Ovary (tissue), 7 donors: ENCODE measurements at regions not wholly inside any gene's neighbourhood (a gene's known extent, or its start where the extent isn't known, plus 50 kb on each side); places are given as distances from the start of the nearest gene placed in this dataset.
"Not testable (repeated sequence)": the region's sequence is repeated elsewhere in the genome, so short reads cannot be mapped to it uniquely, and the experiment has no call there.

Source experiments
- DNase-seq, 5 donors: peaks; one replicate each; pipeline ENCODE4 v3.0.0-alpha.2; 2019 to 2020
- H3K27ac ChIP-seq, 2 donors: fragments of 200-600 bp; one replicate each; pipeline versions ENCODE4 v1.5.1 to v1.8.0; 2019 to 2022
- H3K27me3 ChIP-seq: fragments of 200-600 bp; one replicate; pipeline ENCODE4 v1.8.0; 2022
- H3K36me3 ChIP-seq: fragments of 200-600 bp; sonication (generic); one replicate; pipeline ENCODE4 v1.5.1; 2019
- H3K4me1 ChIP-seq: one replicate; pipeline ENCODE4 v1.8.1; 2013; ENCODE audit warnings: mild to moderate bottlenecking, moderate library complexity; ENCODE audit not compliant: insufficient read depth
- H3K4me3 ChIP-seq: fragments of 200-600 bp; sonication (generic); one replicate; pipeline ENCODE4 v1.5.1; 2017
- H3K9me3 ChIP-seq, 2 donors: fragments of 200-600 bp in 1 of 2; sonication (generic) in 1 of 2; one replicate each; pipeline versions ENCODE4 v1.5.1 to v1.8.1; 2013 to 2019; ENCODE audit warnings: mild to moderate bottlenecking in 1 of 2, moderate library complexity in 1 of 2
- CTCF ChIP-seq, 3 donors: fragments of 450-650 bp in 2 of 3; fragments of 200-600 bp in 1 of 3; IDR thresholded peaks; one replicate each; pipeline versions ENCODE4 v1.5.1 to v1.8.0; 2016 to 2022; ENCODE audit warnings: antibody characterized with exemption in 3 of 3, mild to moderate bottlenecking in 1 of 3
- EP300 ChIP-seq: sonication (generic); formaldehyde crosslinking; IDR thresholded peaks from one replicate; pipeline ENCODE4 v1.6.1; 2017; ENCODE audit warnings: antibody characterized with exemption
- POLR2A ChIP-seq: fragments of 450-650 bp; IDR thresholded peaks from one replicate; pipeline ENCODE4 v1.6.1; 2017; ENCODE audit warnings: antibody characterized with exemption, mild to moderate bottlenecking, moderate library complexity
- WGBS, 3 donors: extraction: QIAGEN DNeasy Blood & Tissue Kit in 1 of 3; methylation state at CpG; one replicate each; pipeline versions ENCODE4 v1.1.5 to v1.1.7; 2013 to 2017; 5-methylcytosine and 5-hydroxymethylcytosine counted together
- intact Hi-C, 4 donors: fragments of 100-400 bp; cut with DNase I; formaldehyde crosslinking; loops; one replicate each; pipeline versions ENCODE4 v1.11.0 to v1.15.1; 2022 to 2023
- donor health status: DM: no; HTN: no; CAD: no; lungs with moderate emphysema.
- donor health status: DM: no; HTN: no; CAD: no.
- donor health status: Bipolar disorder and iron deficiency.
- donor health status: DM: no; HTN: no; CAD: no.
- donor health status: DM: yes; HTN: yes; CAD: no.

- H3K27ac ChIP-seq = no peak overlapping the region
- WGBS, 3 donors = 26 to 44% (median 32%) methylated on average over 4 of the region's 4 CpGs
- no peaks in the 10 kb centered on the region for H3K27me3 ChIP-seq
- no peaks in the 10 kb centered on the region for H3K36me3 ChIP-seq
- H3K4me3 ChIP-seq = no peak overlapping the region
- no peak for DNase-seq
- TF ChIP-seq EP300 (no peak), CTCF (IDR thresholded peaks at IDR 0.05) (no peak), POLR2A (no peak)
- H3K4me1 ChIP-seq = no peaks in the 10 kb centered on the region
- intact Hi-C loops = no loop called here
- no peaks in the 10 kb centered on the region for H3K9me3 ChIP-seq
Measured at GRCh38 chrX:40807384-40807783, 72.0 kb upstream of the MED14 start.

- H3K4me3 ChIP-seq = no peak overlapping the region
- H3K36me3 ChIP-seq = no peaks in the 10 kb centered on the region
- no peaks in the 10 kb centered on the region for H3K4me1 ChIP-seq
- TF ChIP-seq EP300 (no peak), POLR2A (no peak), CTCF (IDR thresholded peaks at IDR 0.05) (no peak)
- no peaks in the 10 kb centered on the region for H3K27me3 ChIP-seq
- H3K9me3 ChIP-seq = no peaks in the 10 kb centered on the region
- intact Hi-C loops = no loop called here
- no peak for DNase-seq
- no peak overlapping the region for H3K27ac ChIP-seq
- 86 to 90% (median 88%) methylated on average over 2 of the region's 2 CpGs for WGBS, 3 donors
Measured at GRCh38 chrX:40808203-40808602, 72.9 kb upstream of the MED14 start.

- no peaks in the 10 kb centered on the region for H3K9me3 ChIP-seq
- H3K4me3 ChIP-seq = no peak overlapping the region
- no peaks in the 10 kb centered on the region for H3K36me3 ChIP-seq
- no peaks in the 10 kb centered on the region for H3K4me1 ChIP-seq
- no peaks in the 10 kb centered on the region for H3K27me3 ChIP-seq
- no peak overlapping the region for H3K27ac ChIP-seq
- DNase-seq = no peak
- intact Hi-C loops = no loop called here
- TF ChIP-seq POLR2A (no peak), EP300 (no peak), CTCF (IDR thresholded peaks at IDR 0.05) (no peak)
Measured at GRCh38 chrX:40809210-40809609, 73.9 kb upstream of the MED14 start.

GRCh38 chrX:40815045-40815444 lies 79.7 kb upstream of the MED14 start:
- H3K27me3 ChIP-seq, intact Hi-C loops, H3K36me3 ChIP-seq, H3K4me1 ChIP-seq, H3K27ac ChIP-seq, H3K4me3 ChIP-seq, DNase-seq, H3K9me3 ChIP-seq: not testable (repeated sequence)

GRCh38 chrX:40816906-40817305 lies 81.6 kb upstream of the MED14 start:
- H3K4me1 ChIP-seq = no peaks in the 10 kb centered on the region
- TF ChIP-seq POLR2A = no peak
- no peak for TF ChIP-seq EP300
- no peak for TF ChIP-seq CTCF (IDR thresholded peaks at IDR 0.05)
- no peaks in the 10 kb centered on the region for H3K9me3 ChIP-seq
- no peaks in the 10 kb centered on the region for H3K36me3 ChIP-seq
- WGBS, 3 donors = 58 to 62% (median 59%) methylated on average over 6 of the region's 6 CpGs
- H3K27ac ChIP-seq = peak overlapping the region in 1 of 2 donors; percentile 4
- no peak for DNase-seq
- intact Hi-C loops = no loop called here
- no peak overlapping the region for H3K4me3 ChIP-seq
- H3K27me3 ChIP-seq = no peaks in the 10 kb centered on the region
